ENCODE measurements at regions not wholly inside any gene's neighbourhood (a gene's known extent, or its start where the extent isn't known, plus 50 kb on each side); places are given as distances from the start of the nearest gene placed in this dataset.
"Not testable (repeated sequence)": the region's sequence is repeated elsewhere in the genome, so short reads cannot be mapped to it uniquely, and the experiment has no call there.

- TF ChIP-seq ZNF518A (tag by site-specific recombination; conservative IDR thresholded peaks at IDR 0.05; ENCODE audit: low read depth) (no peak), ZNF132 (tag by site-specific recombination; IDR thresholded peaks at IDR 0.05; ENCODE audit: borderline replicate concordance) (no peak)
Measured at GRCh38 chr17:52965856-52966255, 807.3 kb upstream of the CA10 start (continued).

GRCh38 chr17:52961751-52962150 is 803.2 kb upstream of the CA10 start:
- H3K4me1 ChIP-seq (ENCODE audit: control insufficient read depth, insufficient read depth, low read length); CTCF ChIA-PET; H3K9me3 ChIP-seq (ENCODE audit: control insufficient read depth, insufficient read depth, low read depth, low read length); POLR2A ChIA-PET; H3K36me3 ChIP-seq (ENCODE audit: control insufficient read depth in 2 of 2, insufficient read depth in 1 of 2, low read length in 2 of 2); H3K27ac ChIP-seq (ENCODE audit: extremely low read depth, low read depth, low read length); H3K4me3 ChIP-seq (ENCODE audit: low read depth, low read length): not testable (repeated sequence)

- no peaks in the 10 kb centered on the region for H3K9me3 ChIP-seq (ENCODE audit: control insufficient read depth, insufficient read depth, low read depth, low read length)
- TF ChIP-seq ZNF792 (tag by site-specific recombination; IDR thresholded peaks at IDR 0.05) (no peak), HOXD13 (CRISPR knock-in tag; IDR thresholded peaks at IDR 0.05; ENCODE audit: borderline replicate concordance) (no peak)
- no peaks in the 10 kb centered on the region for H3K36me3 ChIP-seq (ENCODE audit: control insufficient read depth in 2 of 2, insufficient read depth in 1 of 2, low read length in 2 of 2)
- no peak overlapping the region for H3K4me3 ChIP-seq (ENCODE audit: low read depth, low read length)
- ChIA-PET CTCF (no interaction called here), POLR2A (no interaction called here)
- H3K27ac ChIP-seq (ENCODE audit: extremely low read depth, low read depth, low read length), result no peak overlapping the region
- H3K4me1 ChIP-seq (ENCODE audit: control insufficient read depth, insufficient read depth, low read length), result no peaks in the 10 kb centered on the region
Measured at GRCh38 chr17:52957411-52957810, 798.9 kb upstream of the CA10 start.

- ChIA-PET POLR2A (no interaction called here), CTCF (no interaction called here)
- no peaks in the 10 kb centered on the region for H3K4me1 ChIP-seq (ENCODE audit: control insufficient read depth, insufficient read depth, low read length)
- H3K4me3 ChIP-seq (ENCODE audit: low read depth, low read length), result no peak overlapping the region
- H3K9me3 ChIP-seq (ENCODE audit: control insufficient read depth, insufficient read depth, low read depth, low read length), result no peaks in the 10 kb centered on the region
- no peak overlapping the region for H3K27ac ChIP-seq (ENCODE audit: extremely low read depth, low read depth, low read length)
- H3K36me3 ChIP-seq (ENCODE audit: control insufficient read depth in 2 of 2, insufficient read depth in 1 of 2, low read length in 2 of 2), result no peaks in the 10 kb centered on the region
- no peak for TF ChIP-seq ZNF280C (tag by site-specific recombination; IDR thresholded peaks at IDR 0.05)
- no peak for TF ChIP-seq PBX3 (CRISPR knock-in tag; IDR thresholded peaks at IDR 0.05)
- TF ChIP-seq ZNF571 (tag by site-specific recombination; IDR thresholded peaks at IDR 0.05), result no peak
- TF ChIP-seq PRDM4 (tag by site-specific recombination; IDR thresholded peaks at IDR 0.05), result no peak
- no peak for TF ChIP-seq ZNF19 (tag by site-specific recombination; IDR thresholded peaks at IDR 0.05; ENCODE audit: low read depth)
- TF ChIP-seq ZBTB8A (tag by site-specific recombination; IDR thresholded peaks at IDR 0.05), result no peak
- TF ChIP-seq KLF16 (tag by site-specific recombination; IDR thresholded peaks at IDR 0.05), result no peak
- TF ChIP-seq REST (tag by site-specific recombination; IDR thresholded peaks at IDR 0.05), result no peak
- TF ChIP-seq ZNF510 (tag by site-specific recombination; IDR thresholded peaks at IDR 0.05; ENCODE audit: insufficient replicate concordance), result no peak
- no peak for TF ChIP-seq ZNF302 (tag by site-specific recombination; IDR thresholded peaks at IDR 0.05; ENCODE audit: low read depth)
Measured at GRCh38 chr17:52947418-52947817, 788.9 kb upstream of the CA10 start.
